Ovary (tissue), 7 donors: ENCODE measurements at regions not wholly inside any gene's neighbourhood (a gene's known extent, or its start where the extent isn't known, plus 50 kb on each side); places are given as distances from the start of the nearest gene placed in this dataset.
A peak's percentile ranks its signal among the peaks of the same experiment; 100 is the strongest.

ENCODE experiments used
- DNase-seq, 5 donors: peaks; one replicate each; pipeline ENCODE4 v3.0.0-alpha.2; 2019 to 2020
- H3K27ac ChIP-seq, 2 donors: fragments of 200-600 bp; one replicate each; pipeline versions ENCODE4 v1.5.1 to v1.8.0; 2019 to 2022
- H3K27me3 ChIP-seq: fragments of 200-600 bp; one replicate; pipeline ENCODE4 v1.8.0; 2022
- H3K36me3 ChIP-seq: fragments of 200-600 bp; sonication (generic); one replicate; pipeline ENCODE4 v1.5.1; 2019
- H3K4me1 ChIP-seq: one replicate; pipeline ENCODE4 v1.8.1; 2013; ENCODE audit warnings: mild to moderate bottlenecking, moderate library complexity; ENCODE audit not compliant: insufficient read depth
- H3K4me3 ChIP-seq: fragments of 200-600 bp; sonication (generic); one replicate; pipeline ENCODE4 v1.5.1; 2017
- H3K9me3 ChIP-seq, 2 donors: fragments of 200-600 bp in 1 of 2; sonication (generic) in 1 of 2; one replicate each; pipeline versions ENCODE4 v1.5.1 to v1.8.1; 2013 to 2019; ENCODE audit warnings: mild to moderate bottlenecking in 1 of 2, moderate library complexity in 1 of 2
- EP300 ChIP-seq: sonication (generic); formaldehyde crosslinking; IDR thresholded peaks from one replicate; pipeline ENCODE4 v1.6.1; 2017; ENCODE audit warnings: antibody characterized with exemption
- POLR2A ChIP-seq: fragments of 450-650 bp; IDR thresholded peaks from one replicate; pipeline ENCODE4 v1.6.1; 2017; ENCODE audit warnings: antibody characterized with exemption, mild to moderate bottlenecking, moderate library complexity
- WGBS, 3 donors: extraction: QIAGEN DNeasy Blood & Tissue Kit in 1 of 3; methylation state at CpG; one replicate each; pipeline versions ENCODE4 v1.1.5 to v1.1.7; 2013 to 2017; 5-methylcytosine and 5-hydroxymethylcytosine counted together
- intact Hi-C, 4 donors: fragments of 100-400 bp; cut with DNase I; formaldehyde crosslinking; loops; one replicate each; pipeline versions ENCODE4 v1.11.0 to v1.15.1; 2022 to 2023
- TF ChIP-seq, protein P1 (sequence below), 3 donors: fragments of 450-650 bp in 2 of 3; fragments of 200-600 bp in 1 of 3; IDR thresholded peaks; one replicate each; pipeline versions ENCODE4 v1.5.1 to v1.8.0; 2016 to 2022; ENCODE audit warnings: antibody characterized with exemption in 3 of 3, mild to moderate bottlenecking in 1 of 3
- donor health status: DM: no; HTN: no; CAD: no; lungs with moderate emphysema.
- donor health status: DM: no; HTN: no; CAD: no.
- donor health status: Bipolar disorder and iron deficiency.
- donor health status: DM: no; HTN: no; CAD: no.
- donor health status: DM: yes; HTN: yes; CAD: no.

GRCh38 chr6:151699719-151700118 lies 107.8 kb upstream of the ESR1 start:
- Histone ChIP-seq H3K36me3 (no peaks in the 10 kb centered on the region), H3K4me1 (peaks cover 11% of the 10 kb centered on the region), H3K9me3 (no peaks in the 10 kb centered on the region), H3K27me3 (no peaks in the 10 kb centered on the region), H3K4me3 (no peak overlapping the region), H3K27ac (peak overlapping the region in 1 of 2 donors; percentile 54)
- intact Hi-C loops: loop anchor here in 2 of 4 donors (10.0 kb wide), 2 partner anchors 55 to 565 kb away; no protein-coding TSS in a partner anchor
- TF ChIP-seq, protein P1, sequence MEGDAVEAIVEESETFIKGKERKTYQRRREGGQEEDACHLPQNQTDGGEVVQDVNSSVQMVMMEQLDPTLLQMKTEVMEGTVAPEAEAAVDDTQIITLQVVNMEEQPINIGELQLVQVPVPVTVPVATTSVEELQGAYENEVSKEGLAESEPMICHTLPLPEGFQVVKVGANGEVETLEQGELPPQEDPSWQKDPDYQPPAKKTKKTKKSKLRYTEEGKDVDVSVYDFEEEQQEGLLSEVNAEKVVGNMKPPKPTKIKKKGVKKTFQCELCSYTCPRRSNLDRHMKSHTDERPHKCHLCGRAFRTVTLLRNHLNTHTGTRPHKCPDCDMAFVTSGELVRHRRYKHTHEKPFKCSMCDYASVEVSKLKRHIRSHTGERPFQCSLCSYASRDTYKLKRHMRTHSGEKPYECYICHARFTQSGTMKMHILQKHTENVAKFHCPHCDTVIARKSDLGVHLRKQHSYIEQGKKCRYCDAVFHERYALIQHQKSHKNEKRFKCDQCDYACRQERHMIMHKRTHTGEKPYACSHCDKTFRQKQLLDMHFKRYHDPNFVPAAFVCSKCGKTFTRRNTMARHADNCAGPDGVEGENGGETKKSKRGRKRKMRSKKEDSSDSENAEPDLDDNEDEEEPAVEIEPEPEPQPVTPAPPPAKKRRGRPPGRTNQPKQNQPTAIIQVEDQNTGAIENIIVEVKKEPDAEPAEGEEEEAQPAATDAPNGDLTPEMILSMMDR (IDR thresholded peaks at IDR 0.05): peak in 1 of 3 donors; percentile 7
- TF ChIP-seq EP300 (no peak), POLR2A (no peak)
- DNase-seq: no peak
- 13 to 34% (median 24%) methylated on average over 4 of the region's 4 CpGs for WGBS, 3 donors

GRCh38 chr6:151701911-151702562 lies 105.4 kb upstream of the ESR1 start:
- Histone ChIP-seq H3K36me3 (no peaks in the 10 kb centered on the region), H3K27me3 (no peaks in the 10 kb centered on the region), H3K4me3 (no peak overlapping the region), H3K4me1 (peaks cover 10% of the 10 kb centered on the region), H3K27ac (peak overlapping the region in 1 of 2 donors; percentile 9), H3K9me3 (no peaks in the 10 kb centered on the region)
- DNase-seq: no peak
- TF ChIP-seq EP300 (no peak), POLR2A (no peak)
- TF ChIP-seq, protein P1 (IDR thresholded peaks at IDR 0.05): no peak
- intact Hi-C loops: no loop called here
- WGBS, 3 donors: 76 to 80% (median 78%) methylated on average over 5 of the region's 5 CpGs

- 37 to 46% (median 38%) methylated on average over 5 of the region's 5 CpGs for WGBS, 3 donors
- intact Hi-C loops: no loop called here
- H3K9me3 ChIP-seq: no peaks in the 10 kb centered on the region
- TF ChIP-seq, protein P1 (IDR thresholded peaks at IDR 0.05): no peak
- TF ChIP-seq POLR2A (no peak), EP300 (no peak)
- peak overlapping the region in 1 of 2 donors; percentile 21 for H3K27ac ChIP-seq
- DNase-seq: no peak
- H3K27me3 ChIP-seq: no peaks in the 10 kb centered on the region
- H3K36me3 ChIP-seq: no peaks in the 10 kb centered on the region
- peaks cover 10% of the 10 kb centered on the region for H3K4me1 ChIP-seq
- H3K4me3 ChIP-seq: no peak overlapping the region
Measured at GRCh38 chr6:151702851-151703658, 104.4 kb upstream of the ESR1 start.

DNA sequence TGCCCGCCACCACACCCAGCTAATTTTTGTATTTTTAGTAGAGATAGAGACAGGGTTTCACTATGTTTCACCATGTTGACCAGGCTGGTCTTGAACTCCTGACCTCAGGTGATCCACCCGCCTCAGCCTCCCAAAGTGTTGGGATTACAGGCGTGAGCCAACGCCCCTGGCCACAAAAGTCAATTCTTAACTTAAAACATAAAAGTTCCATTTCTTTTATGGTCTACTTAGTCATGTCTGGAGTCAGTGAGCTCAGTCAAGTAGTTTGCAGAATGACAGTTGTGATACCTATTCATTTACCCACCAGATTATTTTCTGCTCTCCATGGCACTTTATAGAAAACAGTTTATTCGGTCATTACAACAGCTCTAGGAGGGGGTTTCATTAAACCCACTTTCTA lies 103.1 kb upstream of the ESR1 start:
- no peaks in the 10 kb centered on the region for H3K9me3 ChIP-seq
- no peak for DNase-seq
- intact Hi-C loops: no loop called here
- H3K36me3 ChIP-seq: no peaks in the 10 kb centered on the region
- no peak for TF ChIP-seq POLR2A
- TF ChIP-seq, protein P1 (IDR thresholded peaks at IDR 0.05): no peak
- TF ChIP-seq EP300: no peak
- 93 to 96% (median 94%) methylated on average over 5 of the region's 5 CpGs for WGBS, 3 donors
- no peak overlapping the region for H3K4me3 ChIP-seq
- peaks cover 9% of the 10 kb centered on the region for H3K4me1 ChIP-seq
- H3K27ac ChIP-seq: no peak overlapping the region
- H3K27me3 ChIP-seq: no peaks in the 10 kb centered on the region
